GM12872 (cell line): ENCODE measurements at regions not wholly inside any gene's neighbourhood (a gene's known extent, or its start where the extent isn't known, plus 50 kb on each side); places are given as distances from the start of the nearest gene placed in this dataset.

Source experiments
- TF ChIP-seq, protein P1 (sequence below): IDR thresholded peaks from 3 replicates; pipeline ENCODE4 v1.5.1; 2011; ENCODE audit warnings: low read depth, mild to moderate bottlenecking, low read length, moderate library complexity; ENCODE audit not compliant: insufficient read depth

- TF ChIP-seq, protein P1, sequence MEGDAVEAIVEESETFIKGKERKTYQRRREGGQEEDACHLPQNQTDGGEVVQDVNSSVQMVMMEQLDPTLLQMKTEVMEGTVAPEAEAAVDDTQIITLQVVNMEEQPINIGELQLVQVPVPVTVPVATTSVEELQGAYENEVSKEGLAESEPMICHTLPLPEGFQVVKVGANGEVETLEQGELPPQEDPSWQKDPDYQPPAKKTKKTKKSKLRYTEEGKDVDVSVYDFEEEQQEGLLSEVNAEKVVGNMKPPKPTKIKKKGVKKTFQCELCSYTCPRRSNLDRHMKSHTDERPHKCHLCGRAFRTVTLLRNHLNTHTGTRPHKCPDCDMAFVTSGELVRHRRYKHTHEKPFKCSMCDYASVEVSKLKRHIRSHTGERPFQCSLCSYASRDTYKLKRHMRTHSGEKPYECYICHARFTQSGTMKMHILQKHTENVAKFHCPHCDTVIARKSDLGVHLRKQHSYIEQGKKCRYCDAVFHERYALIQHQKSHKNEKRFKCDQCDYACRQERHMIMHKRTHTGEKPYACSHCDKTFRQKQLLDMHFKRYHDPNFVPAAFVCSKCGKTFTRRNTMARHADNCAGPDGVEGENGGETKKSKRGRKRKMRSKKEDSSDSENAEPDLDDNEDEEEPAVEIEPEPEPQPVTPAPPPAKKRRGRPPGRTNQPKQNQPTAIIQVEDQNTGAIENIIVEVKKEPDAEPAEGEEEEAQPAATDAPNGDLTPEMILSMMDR: no peak
Measured at GRCh38 chr6:170011204-170012036, 260.0 kb downstream of the ERMARD start.

DNA sequence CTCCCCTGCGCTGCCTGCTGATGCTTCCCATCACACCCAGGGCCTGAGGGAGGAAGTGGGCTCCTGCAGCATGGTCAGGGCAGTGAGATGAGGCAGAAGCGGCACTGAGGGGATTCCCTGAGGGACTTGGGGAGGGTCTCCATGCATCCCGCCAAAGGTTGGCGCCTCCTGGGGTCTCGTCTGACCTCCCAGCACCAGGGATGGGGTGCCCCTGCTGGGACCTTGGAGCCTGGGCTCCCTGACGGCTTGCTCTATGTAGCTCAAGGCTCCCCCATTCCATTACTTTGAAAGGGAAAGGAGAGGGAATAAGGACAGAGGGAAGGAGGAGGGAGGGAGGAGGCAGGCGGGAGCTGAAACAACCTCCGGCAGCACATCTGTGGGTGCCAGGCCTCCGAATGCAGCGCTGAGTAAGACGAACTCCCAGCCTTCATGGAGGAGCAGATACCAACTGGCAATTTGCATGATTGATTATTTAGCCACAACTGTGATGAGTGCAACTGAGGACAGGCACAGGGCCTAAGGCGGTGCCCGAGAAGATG, 259.3 kb downstream of the ERMARD start:
- TF ChIP-seq, protein P1: no peak

- TF ChIP-seq, protein P1: no peak
Measured at GRCh38 chr6:170008294-170008785, 256.9 kb downstream of the ERMARD start.

- TF ChIP-seq, protein P1: no peak
Measured at GRCh38 chr6:170007468-170008293, 256.3 kb downstream of the ERMARD start.

GRCh38 chr6:170006900-170007467, 255.6 kb downstream of the ERMARD start:
- TF ChIP-seq, protein P1: no peak

- TF ChIP-seq, protein P1: no peak
Measured at GRCh38 chr6:170006071-170006899, 254.9 kb downstream of the ERMARD start.
